Adrenal gland (tissue), 5 donors: ENCODE measurements at regions not wholly inside any gene's neighbourhood (a gene's known extent, or its start where the extent isn't known, plus 50 kb on each side); places are given as distances from the start of the nearest gene placed in this dataset.

Experiments used
- CTCF ChIP-seq, 6 experiments: fragments of 450-650 bp in 4 of 6; fragments of 200-600 bp in 2 of 6; sonication (generic) in 1 of 6; IDR thresholded peaks; 1 replicate in 5 of 6; 2 replicates in 1 of 6; pipeline versions ENCODE4 v1.5.1 to v1.8.0; 2016 to 2021; ENCODE audit warnings: antibody characterized with exemption in 6 of 6, mild to moderate bottlenecking in 2 of 6, moderate library complexity in 1 of 6
- POLR2A ChIP-seq, 2 donors: fragments of 450-650 bp; IDR thresholded peaks; one replicate each; pipeline ENCODE4 v1.6.1; 2017; ENCODE audit warnings: antibody characterized with exemption in 2 of 2, mild to moderate bottlenecking in 2 of 2, moderate library complexity in 1 of 2
- donor health status: DM: no; HTN: no; CAD: no.

GRCh38 chr1:22196041-22196440 is 53.1 kb upstream of the WNT4 start:
- TF ChIP-seq CTCF (IDR thresholded peaks at IDR 0.05) (no peak), POLR2A (IDR thresholded peaks at IDR 0.05) (no peak)
